ENCODE measurements at regions not wholly inside any gene's neighbourhood (a gene's known extent, or its start where the extent isn't known, plus 50 kb on each side); places are given as distances from the start of the nearest gene placed in this dataset.

GRCh38 chr12:22919883-22920282, 294.9 kb downstream of the ETNK1 start:
- no peaks in the 10 kb centered on the region for H3K36me3 ChIP-seq (ENCODE audit: control insufficient read depth, insufficient read depth, low read length)
- H3K4me3 ChIP-seq (replicated peaks; ENCODE audit: low read depth, low read length): no peak overlapping the region
- H3K27me3 ChIP-seq (replicated peaks; ENCODE audit: control insufficient read depth, insufficient read depth, low read length): no peaks in the 10 kb centered on the region
- no peak for TF ChIP-seq CTCF (IDR thresholded peaks at IDR 0.05; ENCODE audit: insufficient read depth, low read length, poor library complexity, severe bottlenecking)
- no peak for DNase-seq (ENCODE audit: extremely low read depth, insufficient read length)

- DNase-seq (ENCODE audit: extremely low read depth, insufficient read length): no peak
- H3K27me3 ChIP-seq (replicated peaks; ENCODE audit: control insufficient read depth, insufficient read depth, low read length): no peaks in the 10 kb centered on the region
- TF ChIP-seq CTCF (IDR thresholded peaks at IDR 0.05; ENCODE audit: insufficient read depth, low read length, poor library complexity, severe bottlenecking): no peak
Observed at GRCh38 chr12:22923768-22924167, 298.8 kb downstream of the ETNK1 start.

DNA sequence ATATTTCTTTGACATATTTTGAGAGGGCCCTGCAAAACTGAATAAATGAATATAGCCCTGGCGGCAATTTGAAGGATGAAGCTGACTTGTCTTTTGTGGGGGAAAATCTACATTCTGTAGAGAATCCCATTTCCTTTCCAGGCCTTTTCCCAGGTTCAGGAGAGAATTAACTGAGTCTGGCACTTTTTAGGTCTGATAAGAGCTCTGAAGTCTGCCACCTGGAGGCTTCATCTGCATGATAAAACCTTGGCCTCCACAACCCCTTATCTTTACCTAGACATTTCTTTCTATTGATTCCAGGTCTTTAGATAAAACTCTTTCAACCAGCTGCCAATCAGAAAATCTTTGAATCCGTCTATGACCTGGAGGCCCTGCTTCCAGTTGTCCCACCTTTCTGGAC, 299.4 kb downstream of the ETNK1 start:
- H3K27me3 ChIP-seq (replicated peaks; ENCODE audit: control insufficient read depth, insufficient read depth, low read length): no peaks in the 10 kb centered on the region
- TF ChIP-seq CTCF (IDR thresholded peaks at IDR 0.05; ENCODE audit: insufficient read depth, low read length, poor library complexity, severe bottlenecking): no peak
- H3K4me3 ChIP-seq (replicated peaks; ENCODE audit: low read depth, low read length): no peak overlapping the region
- no peak for DNase-seq (ENCODE audit: extremely low read depth, insufficient read length)
- H3K36me3 ChIP-seq (ENCODE audit: control insufficient read depth, insufficient read depth, low read length): no peaks in the 10 kb centered on the region

More at GRCh38 chr12:22923768-22924167, 298.8 kb downstream of the ETNK1 start:
- H3K4me3 ChIP-seq (replicated peaks; ENCODE audit: low read depth, low read length): no peak overlapping the region
- H3K36me3 ChIP-seq (ENCODE audit: control insufficient read depth, insufficient read depth, low read length): no peaks in the 10 kb centered on the region

GRCh38 chr12:22925623-22926022, 300.7 kb downstream of the ETNK1 start:
- no peak for DNase-seq (ENCODE audit: extremely low read depth, insufficient read length)
- TF ChIP-seq CTCF (IDR thresholded peaks at IDR 0.05; ENCODE audit: insufficient read depth, low read length, poor library complexity, severe bottlenecking): no peak
- H3K27me3 ChIP-seq (replicated peaks; ENCODE audit: control insufficient read depth, insufficient read depth, low read length): no peaks in the 10 kb centered on the region
- H3K36me3 ChIP-seq (ENCODE audit: control insufficient read depth, insufficient read depth, low read length): no peaks in the 10 kb centered on the region
- H3K4me3 ChIP-seq (replicated peaks; ENCODE audit: low read depth, low read length): no peak overlapping the region

- TF ChIP-seq CTCF (IDR thresholded peaks at IDR 0.05; ENCODE audit: insufficient read depth, low read length, poor library complexity, severe bottlenecking): no peak
- H3K36me3 ChIP-seq (ENCODE audit: control insufficient read depth, insufficient read depth, low read length): no peaks in the 10 kb centered on the region
- no peaks in the 10 kb centered on the region for H3K27me3 ChIP-seq (replicated peaks; ENCODE audit: control insufficient read depth, insufficient read depth, low read length)
- H3K4me3 ChIP-seq (replicated peaks; ENCODE audit: low read depth, low read length): no peak overlapping the region
- no peak for DNase-seq (ENCODE audit: extremely low read depth, insufficient read length)
Observed at GRCh38 chr12:22932431-22932830, 307.5 kb downstream of the ETNK1 start.

- no peak for TF ChIP-seq CTCF (IDR thresholded peaks at IDR 0.05; ENCODE audit: insufficient read depth, low read length, poor library complexity, severe bottlenecking)
- no peak for DNase-seq (ENCODE audit: extremely low read depth, insufficient read length)
Observed at GRCh38 chr12:22935090-22935489, 310.1 kb downstream of the ETNK1 start.

More at GRCh38 chr12:22935090-22935489, 310.1 kb downstream of the ETNK1 start:
- no peak overlapping the region for H3K4me3 ChIP-seq (replicated peaks; ENCODE audit: low read depth, low read length)
- no peaks in the 10 kb centered on the region for H3K27me3 ChIP-seq (replicated peaks; ENCODE audit: control insufficient read depth, insufficient read depth, low read length)
- no peaks in the 10 kb centered on the region for H3K36me3 ChIP-seq (ENCODE audit: control insufficient read depth, insufficient read depth, low read length)
